EH (cell line): ENCODE measurements at regions not wholly inside any gene's neighbourhood (a gene's known extent, or its start where the extent isn't known, plus 50 kb on each side); places are given as distances from the start of the nearest gene placed in this dataset.
A peak's percentile ranks its signal among the peaks of the same experiment; 100 is the strongest.

ENCODE experiments used
- DNase-seq: peaks from one replicate; pipeline ENCODE4 v3.0.0-alpha.2; 2015; ENCODE audit warnings: low read depth

DNA sequence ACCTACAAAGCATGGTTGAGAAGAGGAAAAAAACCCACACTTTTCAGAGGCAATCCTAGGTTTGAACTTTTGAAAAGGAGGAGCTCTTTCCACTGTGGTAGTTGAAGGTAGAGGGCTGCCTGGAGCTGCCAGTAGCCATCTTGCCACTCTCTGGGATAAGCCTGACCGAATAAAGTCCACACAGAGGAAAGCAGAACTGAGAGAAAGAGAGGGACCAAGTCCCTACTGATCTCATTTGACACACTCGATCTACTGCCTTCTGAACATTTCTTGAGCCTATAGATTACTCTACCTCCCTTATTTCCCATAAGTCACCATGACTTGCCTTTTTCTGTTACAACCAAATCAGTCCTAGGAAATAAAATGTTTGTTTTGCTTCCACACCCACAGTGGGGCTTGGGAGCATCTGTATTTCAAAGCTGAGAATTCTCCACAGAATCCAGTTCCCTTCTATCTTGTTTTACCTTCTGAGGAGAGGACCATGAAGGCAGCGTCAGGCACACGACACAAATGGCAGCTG, 147.0 kb upstream of the PTPRK start:
- no peak for DNase-seq

- DNase-seq: no peak
Measured at GRCh38 chr6:128666405-128666804, 146.0 kb upstream of the PTPRK start.

DNA sequence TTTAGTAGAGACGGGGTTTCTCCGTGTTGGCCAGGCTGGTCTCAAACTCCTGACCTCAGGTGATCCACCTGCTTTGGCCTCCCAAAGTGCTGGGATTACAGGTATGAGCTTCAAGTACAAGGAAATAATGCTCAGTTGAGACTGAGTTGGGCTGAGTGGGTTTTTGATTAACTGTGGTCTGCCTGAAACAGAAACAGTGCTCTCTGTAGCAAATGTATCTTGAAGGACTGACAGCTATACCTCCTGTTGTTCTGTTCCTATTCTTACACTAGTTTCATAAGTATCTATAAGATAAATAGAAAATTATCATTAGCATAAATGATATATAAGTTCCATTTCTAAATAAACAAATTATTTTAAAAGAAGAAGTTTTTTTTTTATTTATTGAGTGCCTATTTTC, 142.8 kb upstream of the PTPRK start:
- DNase-seq: no peak

GRCh38 chr6:128659878-128660622, 139.7 kb upstream of the PTPRK start:
- no peak for DNase-seq

DNA sequence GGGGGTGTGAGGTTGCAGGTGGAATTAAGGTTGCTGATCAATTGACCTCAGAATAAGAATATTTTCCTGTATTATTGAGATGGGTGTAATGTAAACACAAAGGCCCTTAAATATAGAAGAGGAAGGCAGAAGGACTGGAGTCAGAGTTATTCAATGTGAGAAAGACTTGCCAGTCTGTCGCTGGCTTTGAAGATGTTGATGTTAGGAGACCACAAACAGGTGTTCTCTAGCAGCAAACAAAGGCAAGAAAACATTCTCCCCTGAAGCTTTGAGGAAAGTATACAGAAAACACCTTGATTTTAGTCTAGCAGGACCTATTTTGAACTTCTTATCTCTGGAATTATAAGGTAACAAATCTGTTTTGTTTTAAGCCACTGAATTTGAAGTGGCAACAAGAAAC, 138.9 kb upstream of the PTPRK start:
- DNase-seq: no peak

DNA sequence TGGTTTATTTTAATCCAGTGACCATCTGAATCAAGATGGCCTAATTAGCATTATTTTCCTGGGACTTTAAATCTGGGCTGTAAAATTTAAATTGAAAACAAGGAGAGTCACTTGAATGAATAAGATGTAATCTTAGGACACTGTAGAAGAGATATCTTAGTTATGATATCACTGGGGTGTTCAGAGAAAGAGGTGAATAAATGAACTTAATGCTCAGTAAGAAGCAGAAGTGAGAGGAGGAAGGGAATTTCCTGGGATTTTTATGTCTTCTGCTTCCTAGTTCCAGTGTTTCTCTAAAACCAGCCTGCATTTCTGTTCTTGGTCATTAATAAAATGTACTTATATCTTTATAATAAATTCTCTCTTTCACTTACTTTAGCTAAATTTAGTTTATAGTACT, 136.8 kb upstream of the PTPRK start:
- peak; percentile 32 for DNase-seq

DNA sequence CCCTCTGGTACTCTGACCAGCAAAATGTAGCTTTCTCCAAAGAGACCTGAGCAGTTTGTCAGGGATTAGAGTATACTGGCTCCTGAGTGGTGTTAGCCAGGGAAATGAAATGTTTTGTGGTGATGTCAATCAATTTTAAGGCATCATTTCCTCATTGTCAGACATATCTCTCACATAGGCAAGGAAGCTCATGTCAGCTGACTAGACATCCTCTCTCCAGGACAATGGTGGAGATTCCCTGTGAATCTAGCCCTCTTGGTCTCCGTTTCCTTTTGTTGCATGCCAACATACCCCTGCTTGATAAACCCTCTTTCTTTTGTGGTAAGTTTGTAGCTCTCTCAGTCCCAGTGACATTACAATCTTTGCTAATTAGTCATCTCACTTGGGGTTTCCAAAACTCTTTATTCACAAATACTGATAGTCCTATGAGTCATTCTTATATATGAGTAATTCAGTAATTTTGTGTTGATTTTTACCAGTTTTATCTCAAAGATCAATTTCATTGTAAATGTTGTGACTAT, 135.6 kb upstream of the PTPRK start:
- peak; percentile 96 for DNase-seq

DNA sequence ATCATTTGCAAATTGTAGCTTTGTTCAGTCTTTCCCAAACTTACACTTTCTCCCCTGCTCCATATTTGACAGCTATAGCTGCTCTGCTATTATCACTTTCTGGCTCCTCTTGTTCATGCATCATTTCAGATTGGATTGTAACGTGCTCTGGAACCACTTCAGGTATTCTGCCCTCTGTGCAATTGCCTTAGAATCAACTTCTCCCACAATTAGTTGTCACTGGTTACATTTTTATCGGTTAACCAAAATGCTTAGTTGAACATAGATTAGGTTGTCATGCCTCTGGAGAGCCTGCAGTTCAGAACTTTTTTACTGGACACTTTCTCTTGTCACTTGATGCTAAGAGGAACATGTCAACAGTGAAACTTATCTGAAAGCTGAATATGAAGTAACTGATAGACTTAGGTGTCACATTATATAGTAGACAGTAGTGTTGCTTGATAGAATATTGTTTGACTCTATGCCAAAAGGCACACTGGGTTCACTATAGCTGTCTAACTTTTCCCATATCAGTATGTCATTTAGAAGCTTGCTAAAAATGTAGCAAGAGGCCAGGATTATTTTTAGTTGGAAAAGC, 127.7 kb upstream of the PTPRK start:
- no peak for DNase-seq

DNA sequence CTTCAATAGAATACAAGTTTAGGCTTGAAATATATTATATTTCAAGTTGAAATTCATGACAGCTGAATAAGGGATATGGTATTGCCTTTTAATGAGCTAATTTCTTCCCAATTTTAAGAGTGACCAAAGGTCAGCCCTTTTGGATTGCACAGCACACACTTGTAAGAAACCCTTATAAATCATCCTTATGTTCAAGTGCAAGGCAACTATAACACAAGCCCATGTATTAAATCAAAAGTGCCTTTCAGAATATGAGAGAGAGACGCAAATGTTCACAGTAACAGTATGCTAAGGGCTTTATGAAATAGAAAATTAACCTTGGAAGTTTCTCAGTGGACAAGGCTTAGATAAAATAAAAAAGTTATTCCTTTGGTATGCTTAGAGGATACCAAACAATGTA, 121.7 kb upstream of the PTPRK start:
- no peak for DNase-seq

GRCh38 chr6:128641703-128642102, 121.3 kb upstream of the PTPRK start:
- DNase-seq: no peak

DNA sequence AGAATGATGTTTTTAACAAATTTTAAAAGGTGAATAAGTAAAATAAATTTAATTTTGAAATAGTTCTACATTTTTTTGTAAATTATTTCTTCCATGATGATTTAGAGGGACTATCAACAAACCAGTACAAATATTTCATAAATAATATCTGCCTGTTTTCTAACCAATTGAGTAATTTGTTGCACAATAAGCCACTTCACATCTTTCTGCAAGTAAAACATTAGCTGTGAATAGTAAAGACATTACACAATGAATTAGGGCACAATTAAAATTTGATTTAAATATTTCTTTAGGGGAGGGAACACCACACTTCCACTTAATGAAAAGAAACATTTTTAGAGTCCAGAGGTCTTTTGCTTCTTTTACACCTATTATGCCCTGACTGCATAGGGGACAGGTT, 118.4 kb upstream of the PTPRK start:
- no peak for DNase-seq

DNA sequence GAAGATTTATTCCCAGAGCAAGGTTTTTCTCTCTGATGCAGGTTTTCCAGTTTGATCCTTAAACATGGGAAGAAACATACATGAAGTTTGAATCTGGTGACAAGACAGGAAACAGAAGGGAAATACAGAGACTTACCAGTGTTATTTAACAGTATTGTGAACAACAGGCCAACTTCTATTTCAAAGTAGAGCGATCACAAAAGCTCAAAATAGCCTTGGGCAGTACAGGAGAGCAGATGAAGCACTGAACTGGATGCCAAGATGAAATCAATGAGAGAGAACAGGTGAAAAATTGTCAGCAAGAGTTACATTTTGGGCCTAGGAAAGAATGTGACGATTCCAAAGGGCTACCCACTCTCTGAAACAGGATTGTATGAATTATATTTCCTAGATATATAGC, 114.8 kb upstream of the PTPRK start:
- DNase-seq: no peak

DNA sequence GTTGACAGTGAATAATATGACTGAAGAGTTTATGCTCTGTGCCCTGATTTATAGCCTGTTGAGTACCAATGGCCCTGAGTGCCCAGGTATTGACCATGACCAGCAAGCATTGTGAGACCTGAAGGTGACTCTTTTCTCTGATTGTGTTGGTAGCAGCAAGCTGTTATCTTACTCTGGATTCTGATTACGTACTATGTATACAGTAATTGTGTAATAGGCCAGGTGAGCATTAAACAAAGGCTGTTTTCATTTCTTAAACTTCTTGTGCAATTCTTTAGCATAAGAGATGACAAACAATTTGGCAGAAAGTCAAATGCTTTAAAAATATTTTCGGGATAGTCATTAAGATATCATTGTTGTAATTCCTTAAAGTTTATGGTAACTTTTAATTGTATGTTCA, 111.7 kb upstream of the PTPRK start:
- DNase-seq: peak; percentile 2

- DNase-seq: no peak
Measured at GRCh38 chr6:128631031-128631430, 110.6 kb upstream of the PTPRK start.

DNA sequence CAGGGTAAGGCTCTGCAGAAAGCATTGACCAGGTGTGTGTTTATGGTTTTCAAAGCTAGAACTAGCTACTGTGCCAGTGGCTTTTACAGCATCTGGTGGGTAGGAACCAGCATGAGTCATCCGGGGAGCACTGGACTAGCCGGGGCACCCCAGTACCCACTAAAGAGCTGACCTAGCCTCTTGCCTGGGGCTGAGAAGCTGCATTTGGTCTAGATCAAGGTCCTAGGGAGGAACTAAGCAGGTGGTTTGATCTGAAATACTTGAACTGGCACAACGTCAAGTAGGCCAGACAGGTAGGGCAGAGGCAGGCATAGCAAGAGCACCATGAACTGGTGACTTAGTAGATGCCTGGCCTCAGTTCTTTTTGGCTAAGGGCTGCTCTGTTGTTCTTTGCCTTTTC, 109.8 kb upstream of the PTPRK start:
- DNase-seq: no peak

DNA sequence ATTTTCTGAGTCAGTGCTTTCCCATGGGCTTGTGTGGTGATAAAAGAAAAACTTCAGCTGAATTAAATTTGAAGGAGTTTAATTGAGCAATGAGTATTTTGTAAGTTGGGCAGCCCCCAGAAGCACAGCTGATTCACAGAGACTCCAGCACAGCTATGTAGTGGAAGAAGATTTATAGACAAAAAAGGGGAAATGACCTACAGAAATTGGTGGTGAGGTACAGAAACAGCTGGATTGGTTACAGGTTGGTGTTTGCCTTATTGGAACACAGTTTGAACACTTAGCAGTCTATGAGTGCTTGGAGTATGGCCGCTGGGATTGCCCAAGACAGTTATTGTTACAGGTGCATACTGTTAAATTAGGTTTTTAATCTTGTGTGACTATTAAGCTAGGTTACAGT, 96.9 kb upstream of the PTPRK start:
- peak; percentile 15 for DNase-seq

DNA sequence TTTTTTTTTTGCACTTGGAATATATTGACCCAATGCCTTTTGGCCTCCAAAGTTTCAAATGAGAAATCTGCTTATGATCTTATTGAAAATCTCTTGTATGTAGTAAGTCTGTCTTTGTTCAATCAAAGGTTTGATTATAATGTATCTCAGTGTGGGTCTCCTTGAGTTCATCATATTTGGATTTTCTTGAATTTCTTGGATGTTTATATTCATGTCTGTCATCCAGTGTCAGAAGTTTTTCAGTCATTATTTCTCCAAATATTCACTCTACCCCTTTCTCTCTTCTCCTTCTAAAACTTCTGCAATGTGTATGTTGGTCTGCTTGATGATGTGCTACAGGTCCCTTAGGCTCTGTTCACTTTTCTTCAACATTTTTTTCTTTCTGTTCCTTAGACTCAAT, 95.9 kb upstream of the PTPRK start:
- no peak for DNase-seq

DNA sequence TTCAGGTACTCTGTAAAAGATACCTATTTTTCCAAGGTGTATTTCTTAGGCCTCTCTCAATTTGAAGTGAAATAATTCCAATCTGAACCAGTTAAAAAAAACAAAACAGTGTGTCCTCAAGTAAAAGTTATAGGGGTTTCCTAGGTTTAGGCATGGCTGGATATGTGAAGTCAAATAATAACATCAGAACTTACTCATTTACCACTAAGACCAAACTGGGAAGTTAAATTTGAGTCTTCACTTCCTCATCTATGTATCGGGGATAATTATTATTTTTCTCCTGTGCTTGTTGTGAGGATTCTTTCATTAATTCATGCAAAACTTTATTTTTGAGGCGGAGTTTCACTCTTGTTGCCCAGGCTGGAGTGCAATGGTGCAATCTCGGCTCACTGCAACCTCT, 86.2 kb upstream of the PTPRK start:
- no peak for DNase-seq

DNA sequence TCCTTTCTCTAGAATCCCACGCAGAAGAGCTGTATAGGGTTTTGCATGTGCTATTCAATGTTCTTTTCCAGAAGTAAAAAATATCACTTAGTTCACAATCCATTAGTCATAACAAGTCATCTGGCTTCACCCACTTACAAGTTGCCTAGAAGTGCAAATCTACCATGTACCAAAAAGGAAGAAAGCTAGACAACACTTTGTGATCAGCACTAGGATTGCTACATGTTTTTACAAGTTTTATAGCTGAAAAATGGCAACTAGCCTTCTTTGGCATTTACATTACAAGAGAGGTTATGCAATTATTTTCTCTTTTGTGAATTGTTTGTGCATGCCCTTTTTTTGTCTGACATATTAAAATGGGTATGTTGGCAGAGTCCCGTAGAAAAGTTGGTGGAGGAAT, 85.6 kb upstream of the PTPRK start:
- DNase-seq: peak; percentile 55

DNA sequence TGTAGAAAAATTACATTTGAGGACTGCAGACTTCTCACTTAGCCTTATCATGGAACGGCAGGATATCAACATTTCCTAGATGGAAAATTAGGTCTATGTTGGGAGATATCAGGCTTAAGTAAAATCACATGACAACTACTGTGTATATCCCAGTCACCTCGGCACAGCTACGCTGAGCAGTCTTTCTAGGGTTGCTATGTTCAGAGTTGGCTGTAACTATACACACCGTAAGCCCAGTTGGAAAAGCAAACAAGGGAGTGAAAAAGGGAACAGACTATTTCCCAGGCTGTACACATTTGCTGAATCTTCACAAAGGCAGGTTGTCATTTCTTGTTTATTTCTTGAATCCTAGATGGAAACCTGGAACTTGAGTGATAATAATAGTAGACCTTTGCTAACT, 80.7 kb upstream of the PTPRK start:
- peak; percentile 14 for DNase-seq

GRCh38 chr6:128600397-128600951, 80.1 kb upstream of the PTPRK start:
- DNase-seq: peak; percentile 97

DNA sequence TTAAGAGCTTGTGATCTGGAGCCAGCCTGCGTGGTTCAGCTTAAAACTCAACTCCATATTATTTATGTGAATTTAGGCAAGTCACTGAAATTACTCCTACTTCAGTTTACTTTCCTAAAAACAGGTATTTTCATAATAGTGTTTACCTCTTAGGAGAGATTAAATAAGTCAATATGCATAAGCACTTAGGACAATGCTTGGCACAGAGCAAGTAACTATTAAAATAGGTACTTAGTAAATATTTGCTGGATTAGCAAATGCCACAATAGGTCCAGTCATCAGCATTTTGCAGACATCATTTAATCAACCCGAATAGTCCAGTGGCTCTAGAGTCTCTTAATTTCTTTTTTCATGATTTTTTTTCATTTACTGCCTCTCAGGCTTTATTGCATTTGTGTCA, 78.6 kb upstream of the PTPRK start:
- no peak for DNase-seq

- DNase-seq: no peak
Measured at GRCh38 chr6:128598571-128598970, 78.2 kb upstream of the PTPRK start.
